HG02623 (cell line): ENCODE measurements at regions not wholly inside any gene's neighbourhood (a gene's known extent, or its start where the extent isn't known, plus 50 kb on each side); places are given as distances from the start of the nearest gene placed in this dataset.

Source experiments
- ATAC-seq: cut with Tn5 transposase; IDR thresholded peaks from one replicate; pipeline ENCODE4 v1.9.1; 2021; ENCODE audit warnings: moderate library complexity; ENCODE audit not compliant: unreplicated experiment

DNA sequence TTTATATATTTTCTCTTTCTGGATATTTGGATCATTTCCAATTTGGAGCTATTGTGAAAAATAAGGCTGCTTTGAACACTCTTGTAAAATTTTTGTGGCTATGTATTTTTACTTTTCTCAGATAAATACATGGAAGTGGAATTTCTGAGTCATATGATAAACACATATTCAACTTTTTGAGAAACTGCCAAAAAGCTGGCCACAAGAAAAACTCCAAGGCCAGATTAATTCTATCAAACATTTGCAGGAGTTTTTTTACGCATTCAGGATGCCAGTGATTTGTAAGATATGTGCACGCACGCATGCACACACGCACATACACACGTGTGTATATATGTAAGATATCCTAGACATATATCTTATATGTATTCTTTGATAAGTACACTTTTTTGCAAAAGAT is 477.5 kb upstream of the SPHKAP start:
- ATAC-seq: no peak

DNA sequence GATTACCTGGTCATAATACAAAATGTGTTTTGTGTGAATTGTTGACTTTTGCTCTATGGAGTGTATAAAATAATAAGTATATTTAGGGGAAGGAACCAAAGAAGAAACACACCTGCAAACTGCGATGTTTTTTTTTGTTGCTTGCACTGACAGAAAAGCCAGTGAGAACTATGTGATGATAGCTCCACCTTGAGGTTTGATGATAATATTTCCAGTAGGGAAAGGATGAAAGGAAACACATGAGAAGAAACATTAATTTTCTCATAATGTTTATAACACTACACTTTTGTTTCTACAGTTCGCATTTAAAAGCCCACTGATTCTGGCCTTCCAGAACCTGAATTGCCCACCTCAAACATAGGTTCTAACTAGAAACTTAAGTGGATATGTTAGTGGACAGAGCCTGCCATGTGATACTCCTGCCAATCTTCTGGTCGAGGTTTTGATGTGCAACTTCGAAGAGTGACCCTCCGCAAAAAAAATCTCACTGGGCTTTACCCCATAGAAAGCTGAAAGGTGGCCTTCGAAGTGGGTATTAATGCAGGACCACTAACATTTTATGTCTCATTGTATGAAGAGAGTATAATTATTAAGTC is 476.4 kb upstream of the SPHKAP start:
- no peak for ATAC-seq

DNA sequence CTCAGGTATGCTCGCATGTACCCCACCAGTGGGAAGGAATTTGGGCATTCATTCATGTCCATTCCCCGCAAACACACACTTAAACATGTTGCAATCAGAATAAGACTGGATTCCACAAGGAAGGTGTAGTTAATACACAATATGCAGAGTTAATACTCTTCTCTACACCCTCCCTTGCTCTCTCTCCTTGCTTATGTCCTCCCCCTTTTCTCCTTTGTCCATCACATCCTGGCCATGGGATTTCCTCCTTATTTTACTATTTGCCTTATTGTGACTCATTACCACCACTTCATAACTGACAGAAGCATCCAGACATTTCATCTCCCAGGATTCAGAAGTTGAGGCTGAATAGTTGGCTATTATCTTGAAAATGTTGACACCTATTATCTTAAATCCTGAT is 473.8 kb upstream of the SPHKAP start:
- ATAC-seq: no peak

DNA sequence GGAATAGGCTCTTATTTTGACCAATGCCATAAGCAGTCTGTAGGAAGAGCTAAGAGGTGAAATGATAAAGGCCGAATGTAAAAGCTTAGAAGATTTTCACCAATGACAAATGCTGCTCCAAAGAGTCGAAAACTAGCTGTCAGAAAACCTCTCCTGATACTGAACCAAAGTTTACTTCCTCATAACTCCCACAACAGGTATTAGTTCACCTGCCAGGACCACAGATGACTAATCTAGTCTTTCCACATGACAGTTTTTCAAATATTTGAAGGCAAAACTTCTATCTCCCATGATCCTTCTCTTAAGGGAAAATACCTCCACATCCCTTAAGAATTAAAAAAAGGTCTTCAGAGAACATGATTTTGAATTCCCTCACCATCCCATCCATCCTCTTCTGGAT is 473.2 kb upstream of the SPHKAP start:
- no peak for ATAC-seq

DNA sequence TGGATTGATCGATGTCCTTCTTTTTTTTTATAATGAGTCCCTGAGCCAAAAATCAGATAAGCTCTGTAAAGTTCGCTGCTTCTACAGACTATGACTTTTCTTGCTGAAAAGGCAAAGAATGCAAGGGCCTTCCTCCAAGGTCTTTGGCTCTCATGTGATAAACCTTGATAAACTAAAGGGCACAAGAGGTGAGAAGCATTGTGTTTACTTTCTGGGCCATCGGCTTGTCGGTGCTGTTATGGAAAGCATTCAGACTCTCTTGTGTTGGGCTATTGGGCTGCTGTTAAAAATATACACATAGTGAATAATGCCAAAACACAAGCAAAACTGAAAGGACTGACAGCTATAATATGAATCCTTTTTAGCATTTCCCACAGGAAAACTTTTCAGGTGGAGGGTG is 472.4 kb upstream of the SPHKAP start:
- ATAC-seq: no peak

DNA sequence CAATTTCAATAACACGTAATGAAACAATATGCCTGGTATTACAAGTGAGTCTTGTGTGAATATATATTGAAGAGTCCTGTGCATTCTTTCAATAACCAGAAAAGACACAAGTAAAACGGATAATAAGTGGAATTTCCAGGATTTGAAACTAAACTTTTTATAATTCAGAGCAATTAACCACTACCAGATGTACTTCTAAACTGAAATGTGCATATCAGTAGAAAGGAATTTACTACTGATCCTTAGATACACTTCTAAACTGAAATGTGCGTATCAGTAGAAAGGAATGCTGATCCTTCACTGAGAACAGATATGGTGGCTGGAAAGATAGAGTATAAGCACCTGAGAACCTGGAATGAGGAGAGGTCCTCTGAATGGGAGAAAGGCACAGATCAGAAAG is 470.9 kb upstream of the SPHKAP start:
- ATAC-seq: no peak

DNA sequence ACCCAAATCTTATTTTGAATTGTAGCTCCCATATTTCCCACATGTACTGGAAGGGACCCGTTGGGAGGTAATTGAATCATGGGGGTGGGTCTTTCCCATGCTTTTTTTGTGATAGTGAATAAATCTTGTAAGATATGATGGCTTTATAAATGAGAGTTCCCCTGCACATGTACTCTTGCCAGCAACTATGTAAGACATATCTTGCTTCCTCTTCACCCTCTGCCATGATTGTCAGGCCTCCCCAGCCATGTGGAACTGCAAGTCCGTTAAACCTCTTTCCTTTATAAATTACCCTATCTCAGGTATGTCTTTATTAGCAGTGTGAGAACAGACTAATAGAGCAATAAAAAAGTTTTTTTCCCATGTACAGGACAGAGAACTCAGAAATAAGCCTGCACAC is 468.4 kb upstream of the SPHKAP start:
- ATAC-seq: no peak

DNA sequence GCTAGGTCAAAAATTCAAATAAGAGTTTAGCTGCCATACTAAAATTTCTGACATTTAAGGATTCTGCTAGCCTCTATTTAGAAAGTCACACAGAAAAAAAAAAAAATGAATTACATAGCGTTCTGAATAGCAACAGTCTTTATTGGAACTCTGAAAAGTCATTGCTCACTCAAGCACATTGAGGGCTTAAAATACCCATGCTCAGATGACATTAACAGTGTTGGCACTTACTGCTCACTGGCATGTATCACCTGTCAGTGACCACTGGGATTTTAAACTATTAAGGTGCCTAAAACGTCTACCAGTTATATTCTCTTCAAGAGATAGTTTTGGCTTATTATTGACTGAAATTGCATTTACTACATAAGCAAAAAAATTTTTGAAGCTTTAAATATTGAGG is 468.0 kb upstream of the SPHKAP start:
- ATAC-seq: no peak

DNA sequence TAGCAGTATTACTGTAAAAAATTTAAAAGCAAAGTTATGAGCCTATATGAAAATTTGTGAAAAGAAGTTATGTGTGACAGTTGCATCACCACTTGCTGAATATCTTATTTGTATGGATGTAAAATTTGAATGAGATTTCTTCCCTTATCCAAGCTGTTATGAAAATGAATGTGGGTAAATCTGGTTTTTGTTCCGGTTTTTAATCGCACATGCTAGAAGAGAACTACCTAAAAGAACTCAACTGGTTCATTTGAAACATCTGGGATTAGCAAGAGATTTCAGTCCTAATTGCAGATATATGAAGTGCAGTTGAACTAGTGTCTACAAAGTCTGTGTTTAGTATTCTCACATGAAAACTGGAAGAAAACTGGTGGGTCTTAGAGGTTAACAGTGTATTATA is 467.1 kb upstream of the SPHKAP start:
- no peak for ATAC-seq

DNA sequence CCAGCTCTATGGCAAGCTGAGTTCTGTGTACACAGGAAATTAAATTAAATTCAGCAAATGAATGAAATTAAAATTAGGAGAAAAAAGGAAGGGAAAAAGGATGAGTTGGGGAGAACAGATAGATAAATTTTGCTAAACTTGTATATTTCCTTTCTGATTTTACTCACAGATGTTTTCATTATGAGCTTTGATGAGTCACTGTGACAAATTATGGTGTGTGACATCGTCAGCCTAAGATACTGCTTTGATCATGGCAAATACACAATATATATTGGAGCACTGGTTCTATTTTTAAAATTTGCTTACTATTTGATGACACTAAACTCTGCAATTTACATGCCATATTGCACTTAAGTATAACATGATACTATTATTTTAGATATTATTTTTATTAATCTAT is 464.6 kb upstream of the SPHKAP start:
- no peak for ATAC-seq

DNA sequence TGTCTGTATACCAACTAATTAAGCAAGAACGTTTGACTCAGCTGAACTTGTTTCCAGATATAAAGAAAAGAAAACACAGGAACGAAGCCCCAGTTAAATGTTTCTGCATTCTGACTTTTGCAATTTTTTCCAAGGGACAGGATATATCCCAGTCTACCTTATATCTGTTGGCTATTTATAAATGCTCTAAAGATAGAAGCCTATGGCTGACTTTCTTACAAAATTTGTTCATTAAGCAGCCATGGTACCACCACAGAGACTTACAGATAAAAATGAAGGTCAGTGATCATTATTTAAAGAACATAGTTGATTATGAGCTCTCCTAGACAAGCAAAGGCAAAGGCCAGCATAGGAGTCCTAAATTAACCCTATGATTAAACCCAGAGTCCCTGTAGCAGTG is 462.7 kb upstream of the SPHKAP start:
- no peak for ATAC-seq

DNA sequence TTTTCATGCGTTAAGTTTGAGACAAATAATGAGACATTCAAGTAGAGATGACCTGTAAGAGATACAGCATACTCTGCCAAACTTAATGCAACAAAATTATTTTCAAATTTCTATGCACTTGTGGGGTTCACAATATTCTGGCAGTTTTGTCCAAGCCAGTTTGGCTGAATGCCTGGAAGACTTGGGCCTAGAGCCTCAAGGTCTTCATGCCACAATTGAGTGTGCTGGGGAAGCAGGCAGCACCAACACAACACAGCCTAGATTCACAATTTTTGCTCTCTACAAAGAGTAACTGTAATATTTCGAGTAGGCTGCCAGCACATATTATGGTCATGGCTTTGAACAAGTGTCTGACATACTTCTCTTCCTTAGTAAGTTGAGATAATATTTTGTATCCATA is 461.4 kb upstream of the SPHKAP start:
- ATAC-seq: no peak

DNA sequence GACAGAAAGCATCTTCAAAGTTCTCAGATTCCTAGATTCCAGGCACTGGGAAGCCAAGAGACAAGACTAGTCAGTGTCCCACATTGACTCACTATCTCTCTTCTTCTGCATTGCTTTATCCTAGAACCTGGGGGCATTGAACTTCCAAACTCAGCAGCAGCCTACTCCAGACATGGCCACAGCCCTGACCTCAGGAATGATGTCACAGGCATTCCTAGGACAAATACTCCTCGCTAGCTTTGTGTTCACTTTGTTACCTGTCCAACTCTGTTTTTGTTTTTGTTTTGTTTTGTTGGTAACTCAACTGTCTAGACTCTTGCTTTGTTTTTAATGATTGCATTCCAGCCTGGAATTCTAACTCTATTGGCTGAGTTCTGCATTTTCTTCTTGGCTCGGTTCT is 449.3 kb upstream of the SPHKAP start:
- ATAC-seq: no peak

DNA sequence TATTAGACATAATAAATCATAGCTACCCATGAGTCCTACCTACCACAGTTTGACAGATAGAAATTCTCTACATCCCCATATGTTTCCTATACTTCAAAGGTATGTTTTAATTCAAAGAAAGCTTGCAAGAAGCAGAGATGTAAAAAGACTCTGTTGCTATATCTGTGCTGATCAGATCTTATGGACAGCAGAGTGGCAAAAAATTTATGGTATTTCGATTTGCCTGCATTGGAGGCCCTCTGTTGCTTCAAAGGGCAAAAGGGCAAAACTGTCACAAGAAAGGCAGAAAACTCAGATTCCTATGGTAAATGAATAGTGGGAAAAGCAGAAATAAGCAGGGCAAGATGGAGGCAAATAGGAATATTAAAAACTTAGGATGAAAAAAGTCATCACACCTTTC is 447.8 kb upstream of the SPHKAP start:
- ATAC-seq: no peak

DNA sequence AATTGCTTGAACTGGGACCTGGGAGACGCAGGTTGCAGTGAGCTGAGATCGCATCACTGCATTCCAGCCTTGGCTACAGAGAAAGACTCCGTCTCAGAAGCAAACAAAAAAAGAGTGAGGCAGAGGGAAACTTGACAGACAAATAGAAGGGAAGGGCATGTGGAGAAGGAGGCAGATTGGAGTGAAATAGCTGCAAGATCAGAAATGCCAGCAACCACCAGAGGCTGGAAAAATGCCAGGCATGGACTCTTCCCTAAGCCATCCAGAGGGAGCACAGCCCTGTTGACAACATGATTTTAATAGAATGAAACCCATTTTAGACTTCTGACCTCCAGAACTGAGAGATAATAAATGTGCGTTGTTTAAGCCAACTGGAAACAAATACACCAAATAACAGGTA is 447.2 kb upstream of the SPHKAP start:
- ATAC-seq: no peak

DNA sequence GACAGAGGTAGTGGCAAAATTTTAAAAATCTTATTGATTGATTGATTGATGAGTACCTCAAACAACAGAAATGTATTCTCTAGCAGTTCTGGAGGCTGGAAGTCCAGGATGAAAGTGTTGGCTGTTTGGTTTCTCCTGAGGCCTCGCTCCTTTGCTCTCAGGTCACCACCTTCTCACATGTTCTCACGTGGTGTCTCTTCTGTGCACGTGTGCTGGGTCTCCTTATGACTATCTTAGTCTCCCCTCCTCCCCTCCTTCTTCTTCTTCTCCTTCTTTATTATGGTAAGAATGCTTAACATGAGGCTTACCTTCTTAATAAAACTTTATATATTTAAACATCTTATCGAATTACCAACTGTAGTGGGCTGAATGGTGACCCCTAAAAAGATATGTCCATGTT is 446.0 kb upstream of the SPHKAP start:
- no peak for ATAC-seq

DNA sequence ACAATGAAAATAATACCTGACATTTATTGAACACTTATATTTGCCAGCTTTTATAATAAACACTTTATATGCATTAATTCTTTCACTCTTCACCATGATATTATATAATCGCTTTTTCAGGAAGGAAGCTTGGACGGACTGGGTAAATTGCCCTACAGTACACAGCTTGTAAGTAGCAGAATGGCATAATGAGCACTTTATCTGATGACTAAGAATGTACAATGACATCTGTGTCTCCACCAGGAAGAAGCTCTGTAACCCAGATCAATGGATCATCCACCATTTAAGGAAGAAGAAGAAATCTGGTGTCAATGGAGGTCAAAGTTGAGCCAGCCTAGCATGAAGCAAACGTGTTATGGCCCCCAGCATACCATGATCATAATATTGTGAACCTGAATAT is 444.0 kb upstream of the SPHKAP start:
- no peak for ATAC-seq

DNA sequence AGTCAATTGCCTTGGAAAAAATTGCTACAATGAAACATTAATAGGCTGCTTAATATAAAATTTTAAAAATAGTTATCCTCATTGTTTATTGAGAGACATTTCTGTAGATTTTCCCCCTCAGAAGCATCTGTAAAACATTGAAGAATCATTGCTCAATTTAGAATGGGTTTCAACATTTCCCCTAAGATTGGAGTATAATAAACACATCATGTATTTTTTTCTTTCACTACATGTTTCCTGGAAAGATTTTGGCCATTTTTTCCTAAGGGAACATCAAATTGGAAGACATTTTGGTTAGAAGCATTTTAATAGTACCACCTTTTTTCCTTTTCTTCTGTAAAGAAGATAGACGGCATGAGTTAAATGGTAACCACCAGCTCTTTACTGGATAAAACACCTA is 443.2 kb upstream of the SPHKAP start:
- no peak for ATAC-seq

DNA sequence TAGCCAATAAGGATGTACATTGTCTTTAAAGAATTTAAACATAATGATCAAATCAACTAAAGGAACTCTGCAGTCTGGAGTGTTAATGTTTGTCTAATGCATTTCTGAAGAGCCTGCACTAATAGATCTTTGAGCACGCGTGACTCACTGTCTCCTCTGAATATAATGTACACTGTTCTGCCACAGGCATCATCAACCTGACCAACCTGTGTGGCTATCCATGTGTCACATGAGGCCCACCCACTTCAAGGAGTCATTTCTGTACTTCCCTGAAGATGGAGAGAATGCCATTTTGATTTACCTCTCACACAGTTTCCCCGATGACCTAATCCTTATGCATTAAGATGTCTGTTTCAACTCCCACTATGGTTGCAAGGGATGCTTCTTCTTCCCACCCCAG is 434.0 kb upstream of the SPHKAP start:
- ATAC-seq: no peak

DNA sequence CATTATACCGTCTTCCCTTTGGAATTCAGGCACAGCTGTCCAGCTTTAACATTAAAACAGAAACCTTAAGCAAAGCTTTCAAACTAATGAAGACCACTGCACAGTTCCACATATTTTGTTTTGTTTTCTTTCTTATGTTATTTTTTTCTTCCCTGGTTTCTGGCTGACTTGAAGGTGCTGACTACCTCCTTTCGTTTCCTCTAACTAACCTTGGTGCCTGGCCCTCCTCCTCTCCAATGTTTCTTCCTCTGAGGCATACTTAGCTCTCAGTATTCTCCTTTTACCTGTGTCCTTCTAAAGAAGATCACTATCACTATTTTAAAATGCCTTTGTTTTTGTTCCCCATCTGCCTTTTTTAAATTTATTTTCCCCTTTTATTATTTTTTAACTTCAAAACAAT is 433.3 kb upstream of the SPHKAP start:
- no peak for ATAC-seq

DNA sequence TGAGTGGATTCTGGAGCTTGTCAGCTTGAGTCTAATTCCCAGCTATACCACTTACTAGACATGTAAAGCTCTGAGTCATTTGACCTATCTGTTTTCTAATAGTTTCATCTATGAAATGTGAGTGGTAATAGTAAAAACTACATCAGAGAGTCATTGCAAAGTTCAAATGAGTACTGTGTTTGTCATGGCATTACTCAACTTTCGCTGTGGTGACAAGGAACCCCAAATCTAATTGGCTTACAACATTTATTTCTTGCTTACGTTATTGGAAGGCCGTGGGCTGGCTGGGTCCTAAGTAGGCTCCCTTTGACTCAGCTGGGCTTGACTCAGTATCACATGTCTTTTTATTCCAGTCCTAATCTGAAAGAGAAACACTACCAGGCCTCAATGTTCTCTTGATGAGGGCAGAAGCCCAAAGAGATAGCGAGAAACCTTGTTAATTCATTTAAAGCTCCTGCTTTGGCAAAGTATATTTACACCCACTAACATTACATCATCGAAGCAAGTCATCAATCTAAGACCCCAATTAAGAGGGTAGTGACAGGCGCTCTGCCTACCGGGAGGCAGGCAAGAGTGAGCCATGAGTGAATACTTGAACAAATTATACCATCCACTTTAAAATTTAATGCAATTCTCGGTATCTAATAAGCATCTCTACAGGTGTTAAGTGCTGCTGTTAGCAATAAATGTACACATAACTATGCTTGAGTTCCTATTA is 431.8 kb upstream of the SPHKAP start:
- peak; percentile 50 for ATAC-seq

DNA sequence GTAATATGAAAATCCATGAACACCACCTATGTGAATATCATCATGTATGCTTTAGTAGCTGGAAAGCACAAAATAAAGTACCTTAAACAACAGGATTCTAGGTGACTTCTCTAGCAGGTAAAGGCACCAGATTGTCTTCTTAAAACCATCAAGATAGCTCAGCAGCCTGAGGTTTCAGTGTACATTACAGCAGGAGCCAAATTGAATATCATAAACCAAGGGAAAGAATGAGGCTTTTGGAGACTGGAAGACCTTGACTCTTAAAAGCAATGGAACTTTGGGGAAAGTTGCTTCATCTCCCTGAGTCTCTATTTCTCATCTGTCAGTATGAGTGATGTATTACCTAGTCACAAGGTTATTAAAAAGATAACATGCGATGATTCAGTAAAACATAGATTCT is 429.7 kb upstream of the SPHKAP start:
- no peak for ATAC-seq

DNA sequence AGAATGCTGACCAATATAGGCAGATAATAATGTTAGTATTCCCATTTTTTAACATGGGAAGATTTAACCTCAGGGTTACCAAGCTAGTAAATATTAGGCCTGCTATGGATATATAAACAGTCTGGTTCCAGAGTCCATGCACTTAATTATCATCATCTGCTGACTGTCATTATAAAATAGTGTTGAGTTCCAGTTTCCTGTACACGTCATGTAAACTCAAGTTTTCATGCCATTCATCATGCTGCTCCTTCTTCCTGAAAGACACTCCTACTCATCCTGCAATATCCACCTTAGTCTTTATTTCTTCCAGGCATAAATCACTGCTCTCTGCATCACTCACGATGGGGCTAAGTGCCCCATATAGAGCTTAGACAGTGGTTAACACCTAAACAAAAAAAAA is 420.8 kb upstream of the SPHKAP start:
- ATAC-seq: no peak
